ENCODE measurements at regions not wholly inside any gene's neighbourhood (a gene's known extent, or its start where the extent isn't known, plus 50 kb on each side); places are given as distances from the start of the nearest gene placed in this dataset.

GRCh38 chr10:129075927-129076326 lies 391.1 kb upstream of the MGMT start:
- TF ChIP-seq POLR2A (IDR thresholded peaks at IDR 0.05) = no peak
- TF ChIP-seq CTCF (IDR thresholded peaks at IDR 0.05) = no peak
- H3K36me3 ChIP-seq = no peaks in the 10 kb centered on the region
- H3K27me3 ChIP-seq = no peaks in the 10 kb centered on the region
- H3K27ac ChIP-seq = no peak overlapping the region
- peaks cover 0 to 9% (median 0%) of the 10 kb centered on the region in 3 donors for H3K4me1 ChIP-seq
- 83 to 86% methylated on average over 1 to 11 of the region's 11 CpGs for WGBS, 2 donors
- peaks cover 0 to 7% (median 0%) of the 10 kb centered on the region in 3 donors for H3K9me3 ChIP-seq
- DNase-seq = no peak
- intact Hi-C loops (cut with DNase I) = no loop called here
- no peak overlapping the region for H3K4me3 ChIP-seq

GRCh38 chr10:129078346-129078745 lies 388.7 kb upstream of the MGMT start:
- Histone ChIP-seq H3K4me3 (no peak overlapping the region), H3K4me1 (peaks cover 0 to 9% (median 0%) of the 10 kb centered on the region in 3 donors), H3K9me3 (peaks cover 0 to 7% (median 0%) of the 10 kb centered on the region in 3 donors), H3K27me3 (no peaks in the 10 kb centered on the region), H3K27ac (no peak overlapping the region), H3K36me3 (no peaks in the 10 kb centered on the region)
- DNase-seq = no peak
- 38 to 50% methylated on average over 2 to 3 of the region's 3 CpGs for WGBS, 2 donors
- intact Hi-C loops (cut with DNase I) = no loop called here
- TF ChIP-seq CTCF (IDR thresholded peaks at IDR 0.05) = no peak
- TF ChIP-seq POLR2A (IDR thresholded peaks at IDR 0.05) = no peak

DNA sequence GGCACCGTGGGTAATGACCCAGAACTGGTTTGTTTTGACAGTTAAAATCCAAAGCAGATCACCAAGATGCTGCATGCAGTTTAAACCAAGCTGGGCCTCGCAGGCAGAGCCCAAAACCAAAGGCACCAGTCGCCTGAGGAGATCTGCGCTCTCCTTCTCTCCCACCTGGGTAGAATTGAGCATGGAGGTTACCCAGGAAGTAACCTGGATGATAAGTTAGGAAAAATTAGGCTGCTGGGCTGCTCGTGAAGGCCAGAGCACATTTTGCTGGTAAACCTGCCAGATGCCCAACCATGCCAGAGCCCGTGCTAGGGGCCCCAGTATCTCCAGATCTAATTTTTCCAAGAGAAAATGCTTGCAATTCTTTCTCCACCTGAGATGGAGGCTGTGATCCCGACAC lies 388.3 kb upstream of the MGMT start:
- WGBS, 2 donors = 58 to 72% methylated on average over 7 of the region's 7 CpGs
- H3K27me3 ChIP-seq = no peaks in the 10 kb centered on the region
- H3K36me3 ChIP-seq = no peaks in the 10 kb centered on the region
- intact Hi-C loops (cut with DNase I) = no loop called here
- H3K4me1 ChIP-seq = peaks cover 0 to 9% (median 0%) of the 10 kb centered on the region in 3 donors
- no peak overlapping the region for H3K4me3 ChIP-seq
- TF ChIP-seq POLR2A (IDR thresholded peaks at IDR 0.05) (no peak), CTCF (IDR thresholded peaks at IDR 0.05) (no peak)
- peaks cover 0 to 7% (median 0%) of the 10 kb centered on the region in 3 donors for H3K9me3 ChIP-seq
- DNase-seq = no peak
- no peak overlapping the region for H3K27ac ChIP-seq

- WGBS, 2 donors = 59 to 75% methylated on average over 3 of the region's 3 CpGs
- H3K27ac ChIP-seq = no peak overlapping the region
- TF ChIP-seq POLR2A (IDR thresholded peaks at IDR 0.05) (no peak), CTCF (IDR thresholded peaks at IDR 0.05) (no peak)
- intact Hi-C loops (cut with DNase I) = no loop called here
- H3K36me3 ChIP-seq = no peaks in the 10 kb centered on the region
- H3K4me1 ChIP-seq = peaks cover 0 to 9% (median 0%) of the 10 kb centered on the region in 3 donors
- peaks cover 0 to 7% (median 0%) of the 10 kb centered on the region in 3 donors for H3K9me3 ChIP-seq
- H3K27me3 ChIP-seq = no peaks in the 10 kb centered on the region
- H3K4me3 ChIP-seq = no peak overlapping the region
- no peak for DNase-seq
Measured at GRCh38 chr10:129079705-129080104, 387.3 kb upstream of the MGMT start.

- Histone ChIP-seq H3K4me3 (no peak overlapping the region), H3K4me1 (no peaks in the 10 kb centered on the region), H3K36me3 (no peaks in the 10 kb centered on the region), H3K27me3 (no peaks in the 10 kb centered on the region), H3K9me3 (peaks cover 0 to 1% (median 0%) of the 10 kb centered on the region in 3 donors), H3K27ac (no peak overlapping the region)
- intact Hi-C loops (cut with DNase I) = no loop called here
- WGBS, 2 donors = 60 to 78% methylated on average over 1 of the region's 1 CpG
- TF ChIP-seq POLR2A (IDR thresholded peaks at IDR 0.05) (no peak), CTCF (IDR thresholded peaks at IDR 0.05) (no peak)
- DNase-seq = no peak
Measured at GRCh38 chr10:129085811-129086210, 381.2 kb upstream of the MGMT start.
